Gastrocnemius medialis (tissue), 4 donors: ENCODE measurements at regions not wholly inside any gene's neighbourhood (a gene's known extent, or its start where the extent isn't known, plus 50 kb on each side); places are given as distances from the start of the nearest gene placed in this dataset.
A peak's percentile ranks its signal among the peaks of the same experiment; 100 is the strongest.

Source experiments
- ATAC-seq, 2 donors: fragments of 150-250 bp; one replicate each; pipeline ENCODE4 v1.9.1; 2016
- DNase-seq, 2 donors: peaks; one replicate each; pipeline ENCODE4 v3.0.0-alpha.2; 2019
- H3K27ac ChIP-seq, 4 donors: fragments of 200-600 bp; sonication (generic); 1 replicate in 1 of 4; 2 replicates in 3 of 4; pipeline ENCODE4 v1.5.1; 2016 to 2018; ENCODE audit warnings: mild to moderate bottlenecking in 2 of 4, moderate library complexity in 1 of 4
- H3K27me3 ChIP-seq, 3 donors: fragments of 200-600 bp; sonication (generic) in 2 of 3; 1 replicate in 1 of 3; 2 replicates in 2 of 3; pipeline versions ENCODE4 v1.5.1 to v1.6.0; 2016 to 2019; ENCODE audit warnings: mild to moderate bottlenecking in 1 of 3, moderate library complexity in 1 of 3
- H3K36me3 ChIP-seq, 2 donors: fragments of 200-600 bp; sonication (generic) in 1 of 2; one replicate each; pipeline ENCODE4 v1.5.1; 2017 to 2018
- H3K4me1 ChIP-seq, 2 donors: fragments of 200-600 bp; sonication (generic) in 1 of 2; one replicate each; pipeline ENCODE4 v1.5.1; 2016 to 2017; ENCODE audit warnings: mild to moderate bottlenecking in 2 of 2
- H3K4me3 ChIP-seq, 4 donors: fragments of 200-600 bp; sonication (generic) in 3 of 4; 1 replicate in 1 of 4; 2 replicates in 3 of 4; pipeline ENCODE4 v1.5.1; 2016 to 2019; ENCODE audit warnings: mild to moderate bottlenecking in 2 of 4
- H3K9me3 ChIP-seq, 3 donors: fragments of 200-600 bp; sonication (generic) in 2 of 3; 1 replicate in 1 of 3; 2 replicates in 2 of 3; pipeline ENCODE4 v1.5.1; 2016 to 2019
- CTCF ChIP-seq, 5 experiments: fragments of 450-650 bp in 3 of 5; fragments of 200-600 bp in 2 of 5; sonication (generic) in 2 of 5; IDR thresholded peaks in 4 of 5; conservative IDR thresholded peaks in 1 of 5; 1 replicate in 4 of 5; 2 replicates in 1 of 5; pipeline ENCODE4 v1.5.1; 2016 to 2019; ENCODE audit warnings: antibody characterized with exemption in 5 of 5, mild to moderate bottlenecking in 3 of 5, moderate library complexity in 3 of 5
- POLR2A ChIP-seq, 2 donors: fragments of 450-650 bp; IDR thresholded peaks; one replicate each; pipeline ENCODE4 v1.6.1; 2017; ENCODE audit warnings: antibody characterized with exemption in 2 of 2, mild to moderate bottlenecking in 2 of 2, moderate library complexity in 2 of 2
- in situ Hi-C, 4 donors: fragments of 200-750 bp; cut with MboI; loops; one replicate each; pipeline versions ENCODE4 v1.15.0 to v1.8.0; 2017; ENCODE audit warnings: low sequenced_read_pairs in 4 of 4
- intact Hi-C: fragments of 100-400 bp; cut with DNase I; formaldehyde crosslinking; loops from one replicate; pipeline ENCODE4 v1.15.1; 2023; ENCODE audit warnings: low total_unique reads

DNA sequence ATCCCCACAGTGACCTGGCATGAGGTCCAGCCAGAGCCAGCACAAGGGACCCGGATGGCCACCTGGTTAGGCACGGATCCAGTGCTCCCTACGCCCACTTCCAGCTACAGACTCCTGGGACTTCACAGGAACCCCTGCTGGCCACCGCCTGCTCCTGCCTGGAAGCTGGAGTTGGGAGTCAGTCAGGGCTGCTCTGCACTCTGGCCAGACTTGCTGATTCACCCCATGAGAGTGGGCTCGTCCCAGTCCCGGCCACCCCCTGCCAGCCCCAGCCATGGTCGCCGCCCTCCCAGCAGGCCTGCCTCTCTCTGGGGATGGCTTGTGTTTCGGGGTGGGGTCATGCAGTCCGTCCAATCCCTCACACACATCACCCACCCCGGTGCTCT lies 125.8 kb downstream of the DLL1 start:
- Histone ChIP-seq H3K27ac (peak overlapping the region in 2 of 4 donors; percentile 44 to 52), H3K9me3 (no peaks in the 10 kb centered on the region), H3K4me3 (no peak overlapping the region), H3K36me3 (no peaks in the 10 kb centered on the region), H3K4me1 (peaks cover 16 to 24% of the 10 kb centered on the region in 2 donors), H3K27me3 (no peaks in the 10 kb centered on the region)
- in situ Hi-C loops (no loop called here), intact Hi-C loops (no loop called here)
- ATAC-seq, result peak; percentile 35 to 63
- TF ChIP-seq POLR2A (IDR thresholded peaks at IDR 0.05), result no peak
- TF ChIP-seq CTCF (IDR thresholded peaks at IDR 0.05 in 4 of 5, conservative IDR thresholded peaks at IDR 0.05 in 1 of 5), result peak in 2 of 5 experiments; percentile 13 to 24
- no peak for DNase-seq

GRCh38 chr6:170164271-170164900 lies 126.5 kb downstream of the DLL1 start:
- intact Hi-C loops, result no loop called here
- no peak for TF ChIP-seq POLR2A (IDR thresholded peaks at IDR 0.05)
- DNase-seq, result no peak

GRCh38 chr6:170163405-170164170 lies 127.3 kb downstream of the DLL1 start:
- DNase-seq, result no peak
- H3K27me3 ChIP-seq, result no peaks in the 10 kb centered on the region
- no peak for ATAC-seq
- H3K36me3 ChIP-seq, result no peaks in the 10 kb centered on the region
- H3K4me3 ChIP-seq, result no peak overlapping the region
- H3K27ac ChIP-seq, result no peak overlapping the region
- H3K9me3 ChIP-seq, result no peaks in the 10 kb centered on the region
- TF ChIP-seq POLR2A (IDR thresholded peaks at IDR 0.05) (no peak), CTCF (IDR thresholded peaks at IDR 0.05 in 4 of 5, conservative IDR thresholded peaks at IDR 0.05 in 1 of 5) (no peak)
- H3K4me1 ChIP-seq, result peaks cover 16 to 24% of the 10 kb centered on the region in 2 donors
- in situ Hi-C loops (no loop called here), intact Hi-C loops (no loop called here)

More at GRCh38 chr6:170164271-170164900, 126.5 kb downstream of the DLL1 start:
- no peaks in the 10 kb centered on the region for H3K9me3 ChIP-seq
- in situ Hi-C loops, result no loop called here
- no peaks in the 10 kb centered on the region for H3K27me3 ChIP-seq
- H3K36me3 ChIP-seq, result no peaks in the 10 kb centered on the region
- H3K27ac ChIP-seq, result peak overlapping the region in 3 of 4 donors; percentile 44 to 52 (median 47)
- peaks cover 16 to 24% of the 10 kb centered on the region in 2 donors for H3K4me1 ChIP-seq
- no peak for ATAC-seq
- H3K4me3 ChIP-seq, result no peak overlapping the region

DNA sequence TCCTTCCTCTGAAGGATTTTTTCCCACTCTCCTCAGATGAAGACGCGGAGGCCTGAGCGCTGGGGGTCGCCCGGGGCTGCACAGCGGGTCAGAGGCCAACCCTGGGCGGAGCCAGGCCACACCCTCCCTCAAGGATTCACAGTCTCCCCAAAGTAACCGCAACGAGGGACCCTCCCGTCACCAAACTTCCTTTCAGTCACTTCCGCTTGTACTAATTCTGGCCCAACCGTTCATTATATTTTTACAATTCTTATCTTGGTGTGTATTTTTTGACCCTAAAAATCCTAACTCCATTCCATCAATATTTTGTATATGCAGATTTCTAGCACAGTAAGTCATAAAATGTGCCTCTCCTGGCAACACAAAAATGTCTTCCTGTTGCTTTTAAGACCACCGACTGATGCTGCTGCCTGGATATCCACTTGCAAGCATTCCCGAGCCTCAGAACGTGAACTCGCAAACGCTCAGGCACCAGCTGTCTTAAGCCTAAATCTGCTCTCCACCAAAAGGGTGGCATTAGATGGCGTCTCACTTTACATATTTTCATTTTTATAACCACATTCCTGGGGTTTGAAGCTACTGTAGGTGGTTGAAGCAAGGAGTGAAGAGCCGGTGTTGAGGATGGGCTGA lies 128.0 kb downstream of the DLL1 start:
- DNase-seq (no peak), ATAC-seq (no peak)
- TF ChIP-seq CTCF (IDR thresholded peaks at IDR 0.05 in 4 of 5, conservative IDR thresholded peaks at IDR 0.05 in 1 of 5) (no peak), POLR2A (IDR thresholded peaks at IDR 0.05) (no peak)
- H3K27ac ChIP-seq, result no peak overlapping the region
- no peaks in the 10 kb centered on the region for H3K27me3 ChIP-seq
- no peaks in the 10 kb centered on the region for H3K9me3 ChIP-seq
- intact Hi-C loops (no loop called here), in situ Hi-C loops (no loop called here)
- H3K4me3 ChIP-seq, result no peak overlapping the region
- H3K36me3 ChIP-seq, result no peaks in the 10 kb centered on the region
- H3K4me1 ChIP-seq, result peaks cover 16 to 24% of the 10 kb centered on the region in 2 donors
